HFF-Myc (cell line): ENCODE measurements at regions not wholly inside any gene's neighbourhood (a gene's known extent, or its start where the extent isn't known, plus 50 kb on each side); places are given as distances from the start of the nearest gene placed in this dataset.

Experiments used
- DNase-seq: peaks from one replicate; pipeline ENCODE4 v3.0.0-alpha.2; 2011; ENCODE audit warnings: low read depth; ENCODE audit errors: extremely low read depth
- H3K4me3 ChIP-seq: replicated peaks from 2 replicates; pipeline ENCODE4 v1.5.1; 2011; ENCODE audit warnings: low read depth, mild to moderate bottlenecking, control low read depth, low read length
- TF ChIP-seq, protein P1 (sequence below): IDR thresholded peaks from 2 replicates; pipeline ENCODE4 v1.5.1; 2012; ENCODE audit warnings: mild to moderate bottlenecking, low read depth, low read length, control low read depth; ENCODE audit errors: missing control alignments

DNA sequence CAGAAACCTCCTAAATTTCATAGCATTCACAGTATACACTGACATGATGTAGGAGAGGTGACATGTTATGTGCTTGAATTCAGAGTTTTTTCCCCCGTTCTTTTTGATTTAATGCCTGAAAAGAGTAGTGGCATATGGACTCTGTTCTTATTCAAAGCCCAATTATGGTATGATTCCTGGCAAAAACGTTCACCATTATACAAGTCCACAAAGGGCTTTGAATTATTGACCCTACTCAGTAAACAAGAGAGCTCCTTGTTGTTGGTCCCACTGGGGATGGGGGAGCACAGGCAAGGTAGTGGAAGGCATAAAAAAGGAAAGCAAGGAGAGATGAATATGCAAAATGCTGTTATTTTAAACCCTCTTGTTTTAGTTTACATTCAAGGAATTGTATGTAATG is 136.0 kb upstream of the AHI1 start:
- TF ChIP-seq, protein P1, sequence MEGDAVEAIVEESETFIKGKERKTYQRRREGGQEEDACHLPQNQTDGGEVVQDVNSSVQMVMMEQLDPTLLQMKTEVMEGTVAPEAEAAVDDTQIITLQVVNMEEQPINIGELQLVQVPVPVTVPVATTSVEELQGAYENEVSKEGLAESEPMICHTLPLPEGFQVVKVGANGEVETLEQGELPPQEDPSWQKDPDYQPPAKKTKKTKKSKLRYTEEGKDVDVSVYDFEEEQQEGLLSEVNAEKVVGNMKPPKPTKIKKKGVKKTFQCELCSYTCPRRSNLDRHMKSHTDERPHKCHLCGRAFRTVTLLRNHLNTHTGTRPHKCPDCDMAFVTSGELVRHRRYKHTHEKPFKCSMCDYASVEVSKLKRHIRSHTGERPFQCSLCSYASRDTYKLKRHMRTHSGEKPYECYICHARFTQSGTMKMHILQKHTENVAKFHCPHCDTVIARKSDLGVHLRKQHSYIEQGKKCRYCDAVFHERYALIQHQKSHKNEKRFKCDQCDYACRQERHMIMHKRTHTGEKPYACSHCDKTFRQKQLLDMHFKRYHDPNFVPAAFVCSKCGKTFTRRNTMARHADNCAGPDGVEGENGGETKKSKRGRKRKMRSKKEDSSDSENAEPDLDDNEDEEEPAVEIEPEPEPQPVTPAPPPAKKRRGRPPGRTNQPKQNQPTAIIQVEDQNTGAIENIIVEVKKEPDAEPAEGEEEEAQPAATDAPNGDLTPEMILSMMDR: no peak
- no peak overlapping the region for H3K4me3 ChIP-seq
- DNase-seq: no peak

DNA sequence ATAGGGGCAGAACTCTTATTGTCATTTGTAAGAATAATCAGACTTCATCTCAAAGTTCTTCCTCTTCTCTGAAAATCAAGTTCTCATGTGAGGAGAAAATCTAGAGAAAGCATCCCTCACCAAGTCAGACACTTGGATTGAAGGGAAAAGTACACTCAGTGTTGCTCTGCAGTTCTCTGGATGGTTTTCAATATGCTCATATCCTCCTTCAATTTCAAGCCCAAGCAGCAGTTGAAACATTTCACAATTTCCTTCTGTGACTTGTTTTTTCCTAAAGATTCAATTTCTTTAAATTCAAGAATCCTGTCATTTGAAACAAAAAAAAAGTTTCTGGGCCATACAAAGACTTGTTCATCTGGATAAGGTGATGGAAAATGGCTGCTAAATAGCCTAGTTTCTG is 140.2 kb upstream of the AHI1 start:
- no peak for DNase-seq
- TF ChIP-seq, protein P1: no peak
- no peak overlapping the region for H3K4me3 ChIP-seq

DNA sequence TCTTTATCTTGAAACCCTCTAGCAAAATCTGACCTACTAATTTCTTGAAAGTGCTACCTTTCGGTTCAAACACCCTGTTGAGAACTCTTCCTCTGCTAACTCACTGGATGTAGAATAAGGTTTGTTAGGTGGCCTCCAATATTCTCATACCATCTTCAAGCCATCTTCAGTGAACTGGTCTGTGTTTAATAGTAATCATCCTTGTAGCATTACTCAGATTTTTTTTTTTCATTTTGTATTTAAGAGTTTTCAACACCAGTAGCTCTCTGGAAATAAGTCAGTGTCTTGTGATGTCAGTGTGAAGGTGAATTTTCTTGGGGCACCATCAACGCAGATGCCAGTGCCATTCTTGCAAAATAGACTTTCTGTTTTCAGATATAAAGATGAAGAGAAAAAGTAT is 140.6 kb upstream of the AHI1 start:
- no peak overlapping the region for H3K4me3 ChIP-seq
- TF ChIP-seq, protein P1: no peak
- no peak for DNase-seq

DNA sequence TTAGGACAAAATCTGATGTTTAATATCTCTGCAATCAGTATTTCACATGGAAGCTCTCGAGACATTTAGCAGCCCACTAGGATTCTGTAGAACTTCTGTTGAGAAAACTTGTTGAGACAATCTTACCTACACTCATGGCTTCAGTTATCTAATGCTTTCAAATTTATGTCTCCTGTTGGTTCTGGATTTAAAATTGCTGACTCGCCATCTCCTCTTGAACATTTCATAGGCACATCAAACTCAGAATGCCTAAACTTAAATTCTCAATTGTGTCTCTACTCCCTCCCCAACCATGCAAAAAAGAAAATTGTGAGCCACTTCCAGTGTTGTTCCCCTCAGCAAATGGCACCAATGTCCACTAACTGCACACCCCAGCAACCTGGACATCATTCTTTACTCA is 142.5 kb upstream of the AHI1 start:
- TF ChIP-seq, protein P1: no peak
- no peak for DNase-seq
- H3K4me3 ChIP-seq: no peak overlapping the region

DNA sequence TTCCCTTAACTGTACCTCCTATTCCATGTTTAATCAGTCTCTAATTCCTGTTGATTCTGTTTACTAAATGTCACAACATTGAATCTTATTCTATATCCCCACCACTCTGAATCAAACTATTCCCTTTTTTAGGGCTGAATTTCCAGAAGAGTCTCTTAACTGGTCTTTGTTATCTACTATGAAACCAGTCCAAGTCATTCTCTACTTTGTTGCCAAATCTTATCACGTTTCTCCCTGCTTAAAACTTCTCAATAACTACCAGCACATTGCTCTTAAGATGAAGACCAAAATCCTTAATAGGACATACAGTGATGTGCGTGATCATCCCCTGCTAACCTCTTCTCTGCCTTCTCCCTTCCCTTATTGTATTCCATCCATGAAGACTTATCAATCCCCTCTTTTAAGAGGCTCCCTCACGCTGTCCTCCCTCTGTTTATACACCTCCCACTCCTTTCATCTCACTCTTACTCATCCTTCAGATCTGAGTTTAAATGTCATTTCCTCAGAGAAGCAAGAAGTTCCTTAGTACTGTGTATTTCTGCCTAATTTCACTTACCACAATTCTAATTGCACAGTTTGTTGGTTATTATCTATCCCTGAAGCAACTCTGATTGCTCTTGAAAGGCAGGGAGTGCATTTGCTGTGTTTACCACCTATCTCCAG is 143.0 kb upstream of the AHI1 start:
- DNase-seq: no peak
- TF ChIP-seq, protein P1: no peak
- H3K4me3 ChIP-seq: no peak overlapping the region

DNA sequence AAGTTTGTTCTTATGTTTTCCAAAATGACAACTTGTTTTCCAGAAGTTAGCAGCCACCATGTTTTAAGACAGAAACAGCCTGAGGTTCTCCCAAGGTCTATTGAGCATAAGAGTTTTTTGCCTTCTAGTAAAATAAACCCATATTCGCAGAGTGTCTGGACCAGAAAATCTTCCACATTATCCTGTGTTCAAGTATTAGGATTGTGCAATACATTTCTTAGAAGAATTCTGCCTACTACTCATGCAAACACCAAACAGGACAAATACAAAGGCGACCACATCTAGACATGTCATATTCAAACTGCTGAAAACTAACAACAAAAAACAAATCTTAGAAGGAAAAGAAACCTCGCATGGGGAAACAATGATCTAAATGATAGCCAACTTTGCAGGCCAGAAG is 145.4 kb upstream of the AHI1 start:
- no peak overlapping the region for H3K4me3 ChIP-seq
- DNase-seq: no peak
- TF ChIP-seq, protein P1: no peak

DNA sequence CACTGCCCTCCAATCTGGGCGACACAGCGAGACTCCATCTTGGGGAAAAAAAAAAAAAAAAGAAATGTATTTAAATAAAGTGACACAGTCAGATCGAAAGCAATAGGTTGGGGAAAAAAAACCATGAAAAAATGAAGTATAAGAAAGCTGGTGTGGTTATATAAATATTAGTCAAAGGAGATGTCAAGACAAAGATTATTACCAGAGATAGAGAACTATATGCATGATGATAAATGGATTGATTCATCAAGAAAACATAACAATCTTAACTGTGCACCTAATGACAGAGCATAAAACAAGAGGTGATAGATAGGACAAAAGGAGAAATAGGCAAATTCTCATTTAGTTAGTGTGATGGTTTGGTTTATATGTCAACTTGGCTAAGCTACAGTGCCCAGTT is 146.9 kb upstream of the AHI1 start:
- TF ChIP-seq, protein P1: no peak
- no peak for DNase-seq
- no peak overlapping the region for H3K4me3 ChIP-seq
